ENCODE measurements at regions not wholly inside any gene's neighbourhood (a gene's known extent, or its start where the extent isn't known, plus 50 kb on each side); places are given as distances from the start of the nearest gene placed in this dataset.

GRCh38 chr11:134637091-134638015, 225.3 kb upstream of the B3GAT1 start:
- no peak overlapping the region for H3K4me3 ChIP-seq (ENCODE audit: low read depth, low read length)
- no peak for TF ChIP-seq CTCF (IDR thresholded peaks at IDR 0.05; ENCODE audit: low read depth, low read length)

- no peak overlapping the region for H3K4me3 ChIP-seq (ENCODE audit: low read depth, low read length)
- no peak for TF ChIP-seq CTCF (IDR thresholded peaks at IDR 0.05; ENCODE audit: low read depth, low read length)
These were observed 224.0 kb upstream of the B3GAT1 start for GRCh38 chr11:134636071-134636470.

GRCh38 chr11:134634897-134635831, 223.1 kb upstream of the B3GAT1 start:
- TF ChIP-seq CTCF (IDR thresholded peaks at IDR 0.05; ENCODE audit: low read depth, low read length): no peak
- no peak overlapping the region for H3K4me3 ChIP-seq (ENCODE audit: low read depth, low read length)

- no peak for TF ChIP-seq CTCF (IDR thresholded peaks at IDR 0.05; ENCODE audit: low read depth, low read length)
- no peak overlapping the region for H3K4me3 ChIP-seq (ENCODE audit: low read depth, low read length)
These were observed 221.2 kb upstream of the B3GAT1 start for GRCh38 chr11:134633276-134633675.

GRCh38 chr11:134632347-134633119, 220.5 kb upstream of the B3GAT1 start:
- TF ChIP-seq CTCF (IDR thresholded peaks at IDR 0.05; ENCODE audit: low read depth, low read length): no peak
- no peak overlapping the region for H3K4me3 ChIP-seq (ENCODE audit: low read depth, low read length)

- H3K4me3 ChIP-seq (ENCODE audit: low read depth, low read length): no peak overlapping the region
- TF ChIP-seq CTCF (IDR thresholded peaks at IDR 0.05; ENCODE audit: low read depth, low read length): no peak
These were observed 218.8 kb upstream of the B3GAT1 start for GRCh38 chr11:134630861-134631260.
